ENCODE measurements at regions not wholly inside any gene's neighbourhood (a gene's known extent, or its start where the extent isn't known, plus 50 kb on each side); places are given as distances from the start of the nearest gene placed in this dataset.

GRCh38 chr14:51511265-51511664 is 140.4 kb upstream of the FRMD6 start:
- no peaks in the 10 kb centered on the region for H3K36me3 ChIP-seq (replicated peaks in 1 of 2)
- peak overlapping the region in 2 of 5 donors; percentile 29 to 44 for H3K27ac ChIP-seq
- TF ChIP-seq POLR2A (IDR thresholded peaks at IDR 0.05) (no peak), CTCF (IDR thresholded peaks at IDR 0.05) (no peak)
- H3K27me3 ChIP-seq = no peaks in the 10 kb centered on the region
- no peak overlapping the region for H3K4me3 ChIP-seq
- intact Hi-C loops (cut with DNase I) = no loop called here
- H3K9me3 ChIP-seq (replicated peaks in 1 of 3) = no peaks in the 10 kb centered on the region
- H3K4me1 ChIP-seq (replicated peaks in 1 of 2) = peaks cover 32 to 46% of the 10 kb centered on the region in 2 donors
- DNase-seq = no peak

- Histone ChIP-seq H3K9me3 (replicated peaks in 1 of 3) (no peaks in the 10 kb centered on the region), H3K4me3 (no peak overlapping the region), H3K27ac (no peak overlapping the region), H3K4me1 (replicated peaks in 1 of 2) (peaks cover 32 to 45% of the 10 kb centered on the region in 2 donors), H3K36me3 (replicated peaks in 1 of 2) (no peaks in the 10 kb centered on the region), H3K27me3 (no peaks in the 10 kb centered on the region)
- 35 to 57% (median 55%) methylated on average over 2 of the region's 2 CpGs for WGBS, 4 donors
- TF ChIP-seq POLR2A (IDR thresholded peaks at IDR 0.05) = no peak
- no peak for TF ChIP-seq CTCF (IDR thresholded peaks at IDR 0.05)
- no peak for DNase-seq
- intact Hi-C loops (cut with DNase I) = no loop called here
Measured at GRCh38 chr14:51512316-51512715, 139.4 kb upstream of the FRMD6 start.

- TF ChIP-seq CTCF (IDR thresholded peaks at IDR 0.05) (no peak), POLR2A (IDR thresholded peaks at IDR 0.05) (no peak)
- no peaks in the 10 kb centered on the region for H3K9me3 ChIP-seq (replicated peaks in 1 of 3)
- H3K27ac ChIP-seq = no peak overlapping the region
- no peak for DNase-seq
- H3K27me3 ChIP-seq = no peaks in the 10 kb centered on the region
- intact Hi-C loops (cut with DNase I) = no loop called here
- H3K36me3 ChIP-seq (replicated peaks in 1 of 2) = no peaks in the 10 kb centered on the region
- H3K4me1 ChIP-seq (replicated peaks in 1 of 2) = peaks cover 26 to 35% of the 10 kb centered on the region in 2 donors
- H3K4me3 ChIP-seq = no peak overlapping the region
- WGBS, 4 donors = 81 to 94% (median 90%) methylated on average over 3 of the region's 3 CpGs
Measured at GRCh38 chr14:51513281-51513680, 138.4 kb upstream of the FRMD6 start.

- TF ChIP-seq POLR2A (IDR thresholded peaks at IDR 0.05) = no peak
- no peak for TF ChIP-seq CTCF (IDR thresholded peaks at IDR 0.05)
- Histone ChIP-seq H3K36me3 (replicated peaks in 1 of 2) (no peaks in the 10 kb centered on the region), H3K27me3 (no peaks in the 10 kb centered on the region), H3K9me3 (replicated peaks in 1 of 3) (no peaks in the 10 kb centered on the region), H3K4me1 (replicated peaks in 1 of 2) (peaks cover 20 to 29% of the 10 kb centered on the region in 2 donors), H3K4me3 (no peak overlapping the region), H3K27ac (no peak overlapping the region)
- DNase-seq = no peak
- 86 to 97% (median 89%) methylated on average over 2 of the region's 2 CpGs for WGBS, 4 donors
- intact Hi-C loops (cut with DNase I) = no loop called here
Measured at GRCh38 chr14:51513933-51514332, 137.8 kb upstream of the FRMD6 start.

Measured in adrenal gland (tissue), 9 donors.